Right renal pelvis (tissue), 4 donors: ENCODE measurements at regions not wholly inside any gene's neighbourhood (a gene's known extent, or its start where the extent isn't known, plus 50 kb on each side); places are given as distances from the start of the nearest gene placed in this dataset.
"Not testable (repeated sequence)": the region's sequence is repeated elsewhere in the genome, so short reads cannot be mapped to it uniquely, and the experiment has no call there.

Experiments
- DNase-seq, 4 donors: peaks; one replicate each; pipeline ENCODE4 v3.0.0-alpha.2; 2013; ENCODE audit warnings: low read depth in 4 of 4, low spot score in 3 of 4, missing footprints in 1 of 4

DNA sequence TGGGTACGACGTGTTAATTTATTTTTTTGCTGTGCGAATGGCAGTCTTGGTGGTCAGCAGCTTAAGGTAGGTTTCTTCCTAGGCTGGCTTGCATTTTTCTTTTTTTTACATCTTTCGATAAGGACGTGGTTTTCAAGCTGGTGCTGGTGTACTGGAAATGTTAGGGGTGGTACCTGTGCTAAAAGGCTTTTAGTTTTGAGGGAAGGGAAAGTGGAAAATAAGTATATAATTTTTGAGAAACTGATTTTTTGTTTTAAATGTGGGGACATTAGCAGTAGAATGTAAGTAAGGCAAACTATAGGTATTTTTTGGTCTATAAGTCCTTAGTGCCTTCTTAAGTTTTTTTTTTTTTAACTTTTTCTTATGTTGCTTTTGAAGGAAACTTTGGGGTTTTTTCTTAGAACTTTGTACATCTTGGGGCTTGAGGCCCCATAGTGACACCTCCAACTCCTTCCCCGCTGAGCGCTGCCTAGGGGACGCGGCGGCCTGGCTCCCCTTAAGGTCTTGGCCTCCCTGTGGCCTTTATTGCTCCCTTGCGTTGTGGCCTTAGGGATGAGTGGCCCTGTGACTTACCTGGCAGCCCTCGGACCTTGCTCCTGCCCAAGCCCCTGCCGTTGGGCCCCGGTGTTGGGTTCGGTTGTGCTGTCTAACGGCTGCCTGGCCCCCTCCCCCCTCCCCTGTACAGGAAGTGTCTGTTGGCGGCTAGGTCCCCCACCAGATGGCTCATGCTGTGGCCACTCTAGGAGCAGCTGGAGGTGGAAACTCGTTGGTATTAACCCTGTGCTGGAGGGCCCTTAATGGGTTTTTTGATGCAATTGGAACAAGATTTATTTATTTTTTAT is 88.0 kb upstream of the RPRML start:
- DNase-seq = peak; percentile 71 to 79 (median 76)

DNA sequence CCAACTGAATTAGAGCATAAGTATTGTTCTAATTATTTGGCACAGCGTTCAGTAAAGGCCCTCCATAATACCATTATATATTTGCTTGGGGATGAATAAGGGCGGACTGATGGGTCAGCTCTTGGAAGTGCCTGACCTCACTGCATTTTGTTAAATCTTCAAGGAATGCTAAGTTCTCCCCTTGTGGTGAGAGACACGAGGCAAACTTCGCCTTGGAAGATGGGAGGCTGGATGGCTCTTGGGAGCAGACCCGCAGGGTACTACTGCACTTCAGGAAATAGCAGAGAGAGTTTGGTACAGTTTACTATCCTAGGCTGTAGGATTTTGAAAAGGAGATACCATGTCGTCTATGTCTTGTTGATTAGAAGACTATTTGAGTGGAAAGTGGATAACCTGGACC is 87.0 kb upstream of the RPRML start:
- DNase-seq = no peak

DNA sequence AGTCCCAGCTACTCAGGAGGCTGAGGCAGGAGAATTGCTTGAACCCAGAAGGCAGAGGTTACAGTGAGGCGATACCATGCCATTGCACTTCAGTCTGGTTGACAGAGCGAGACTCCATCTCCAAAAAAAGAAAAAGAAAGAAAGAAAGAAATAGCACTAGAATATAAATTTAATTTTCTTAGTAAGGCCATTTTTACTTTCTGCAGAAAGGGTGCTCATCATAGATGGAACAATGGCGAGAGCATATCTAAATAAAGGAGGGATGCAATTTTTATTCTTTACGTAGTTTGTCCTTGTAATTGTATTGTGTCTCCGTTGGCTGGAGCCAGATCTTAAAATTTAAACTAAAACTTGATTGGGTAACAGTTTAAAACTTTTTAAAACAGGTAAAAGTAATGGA is 85.6 kb upstream of the RPRML start:
- no peak for DNase-seq

DNA sequence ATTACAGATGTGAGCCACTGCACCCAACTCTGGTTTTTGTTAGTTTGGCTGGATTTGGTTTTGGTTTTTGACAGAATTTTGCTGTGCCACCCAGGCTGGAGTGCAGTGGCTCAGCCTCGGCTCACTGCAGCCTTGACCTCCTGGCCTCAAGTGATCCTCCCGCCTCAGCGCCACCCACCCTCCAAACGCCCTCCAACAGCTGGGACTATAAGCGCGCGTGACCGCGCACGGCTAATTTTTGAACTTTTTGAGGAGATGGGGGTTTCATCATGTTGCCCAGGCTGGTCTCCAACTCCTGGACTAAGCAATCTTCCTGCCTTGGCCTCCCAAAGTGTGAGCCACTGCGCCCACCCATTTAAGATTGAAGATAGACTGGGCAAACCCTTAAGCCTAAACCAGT is 84.4 kb upstream of the RPRML start:
- DNase-seq = no peak

DNA sequence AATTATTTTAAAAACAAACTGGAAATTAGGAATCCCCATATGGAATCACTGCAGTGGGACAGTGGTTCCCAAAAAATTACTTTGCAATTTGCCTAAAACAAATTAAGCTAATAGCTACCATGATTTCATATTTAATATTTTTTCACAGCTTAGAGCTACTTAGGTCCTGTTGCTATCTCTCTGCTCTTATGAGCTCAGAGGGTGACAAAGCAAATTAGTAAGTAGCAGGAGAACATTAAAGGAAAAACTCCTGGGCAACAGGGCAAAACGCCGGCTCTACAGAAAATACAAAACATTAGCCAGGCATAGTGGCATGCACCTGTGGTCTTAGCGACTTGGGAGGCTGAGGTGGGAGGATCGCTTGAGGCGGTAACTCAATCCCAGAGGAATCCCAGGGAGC is 83.8 kb upstream of the RPRML start:
- DNase-seq = not testable (repeated sequence)

DNA sequence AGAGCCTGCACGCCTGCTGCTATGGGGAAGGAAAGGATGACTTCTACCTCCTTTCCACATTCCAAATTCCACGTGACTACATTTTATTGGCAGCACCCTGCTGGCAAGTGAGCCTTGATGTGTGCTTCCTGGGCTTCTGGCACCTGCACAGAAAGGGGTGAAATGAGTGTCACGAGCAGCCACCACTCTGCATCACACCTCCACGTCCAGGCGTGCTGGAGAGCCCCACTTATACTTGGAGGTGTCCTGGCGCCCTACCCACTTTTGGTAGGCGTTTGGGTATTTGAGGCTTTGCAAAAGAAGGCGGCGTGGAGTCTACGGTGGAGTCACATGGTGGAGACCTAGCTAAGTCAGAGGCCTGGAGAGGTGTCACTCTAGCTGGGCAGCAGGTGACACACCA is 81.0 kb upstream of the RPRML start:
- DNase-seq = not testable (repeated sequence)

DNA sequence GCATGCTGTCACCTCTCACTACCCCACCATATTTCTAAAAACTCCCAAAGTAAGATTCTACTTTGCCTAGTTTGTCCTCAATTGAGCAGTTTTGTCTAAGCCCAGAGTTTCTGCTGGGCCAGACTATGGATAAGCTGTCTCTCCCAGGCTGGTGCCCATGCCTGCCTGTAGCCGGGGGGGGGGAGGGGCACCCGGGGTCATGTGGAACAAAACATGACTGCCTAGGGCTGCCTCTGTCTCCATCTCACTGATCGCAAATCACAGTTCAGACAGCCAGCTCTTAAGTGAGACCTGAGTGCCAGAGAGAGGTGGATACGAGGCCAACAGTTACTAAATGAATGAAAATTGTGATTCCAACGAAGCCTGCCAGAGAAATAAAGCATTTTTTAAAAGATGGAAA is 78.8 kb upstream of the RPRML start:
- no peak for DNase-seq

DNA sequence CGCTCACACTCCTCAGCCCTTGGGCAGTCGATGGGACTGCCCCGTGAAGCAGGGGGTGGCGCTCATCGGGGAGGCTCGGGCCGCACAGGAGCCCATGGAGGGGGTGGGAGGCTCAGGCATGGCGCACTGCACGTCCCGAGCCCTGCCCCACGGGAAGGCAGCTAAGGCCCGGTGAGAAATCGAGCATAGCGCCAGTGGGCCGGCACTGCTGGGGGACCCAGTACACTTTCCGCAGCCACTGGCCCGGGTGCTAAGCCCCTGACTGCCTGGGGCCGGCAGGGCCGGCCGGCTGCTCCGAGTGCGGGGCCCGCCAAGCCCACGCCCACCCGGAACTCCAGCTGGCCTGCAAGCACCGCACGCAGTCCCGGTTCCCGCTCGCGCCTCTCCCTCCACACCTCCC is 78.2 kb upstream of the RPRML start:
- not testable (repeated sequence) for DNase-seq

DNA sequence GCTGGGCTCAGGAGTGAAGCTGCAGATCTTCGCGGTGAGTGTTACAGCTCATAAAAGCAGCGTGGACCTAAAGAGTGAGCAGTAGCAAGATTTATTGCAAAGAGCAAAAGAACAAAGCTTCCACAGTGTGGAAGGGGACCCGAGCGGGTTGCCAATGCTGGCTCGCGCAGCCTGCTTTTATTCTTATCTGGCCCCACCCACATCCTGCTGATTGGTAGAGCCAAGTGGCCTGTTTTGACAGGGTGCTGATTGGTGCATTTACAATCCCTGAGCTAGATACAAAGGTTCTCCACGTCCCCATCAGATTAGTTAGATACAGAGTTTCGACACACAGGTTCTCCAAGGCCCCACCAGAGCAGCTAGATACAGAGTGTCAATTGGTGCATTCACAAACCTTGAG is 77.6 kb upstream of the RPRML start:
- not testable (repeated sequence) for DNase-seq
